ENCODE measurements at regions not wholly inside any gene's neighbourhood (a gene's known extent, or its start where the extent isn't known, plus 50 kb on each side); places are given as distances from the start of the nearest gene placed in this dataset.

GRCh38 chr10:6743291-6743849, 163.3 kb upstream of the PRKCQ start:
- TF ChIP-seq CTCF (IDR thresholded peaks at IDR 0.05; ENCODE audit: extremely low read depth in 1 of 2, insufficient read depth in 1 of 2, low read depth in 1 of 2, low read length in 2 of 2) (no peak), POLR2AphosphoS5 (IDR thresholded peaks at IDR 0.05; ENCODE audit: insufficient read depth, low read depth, low read length) (no peak), POLR2A (IDR thresholded peaks at IDR 0.05; ENCODE audit: low read depth, low read length) (no peak), JUN (IDR thresholded peaks at IDR 0.05; ENCODE audit: borderline replicate concordance, insufficient read depth, insufficient read length, low read depth) (no peak)
